Suprapubic skin (tissue), 3 donors: ENCODE measurements at regions not wholly inside any gene's neighbourhood (a gene's known extent, or its start where the extent isn't known, plus 50 kb on each side); places are given as distances from the start of the nearest gene placed in this dataset.

Experiments
- POLR2A ChIP-seq, 2 donors: fragments of 450-650 bp; IDR thresholded peaks; one replicate each; pipeline ENCODE4 v1.6.1; 2017; ENCODE audit warnings: antibody characterized with exemption in 2 of 2, mild to moderate bottlenecking in 2 of 2, moderate library complexity in 2 of 2
- TF ChIP-seq, protein P1 (sequence below), 2 donors: fragments of 200-600 bp in 1 of 2; fragments of 450-650 bp in 1 of 2; sonication (generic) in 1 of 2; IDR thresholded peaks; one replicate each; pipeline ENCODE4 v1.5.1; 2016 to 2019; ENCODE audit warnings: antibody characterized with exemption in 2 of 2, mild to moderate bottlenecking in 1 of 2, moderate library complexity in 1 of 2

DNA sequence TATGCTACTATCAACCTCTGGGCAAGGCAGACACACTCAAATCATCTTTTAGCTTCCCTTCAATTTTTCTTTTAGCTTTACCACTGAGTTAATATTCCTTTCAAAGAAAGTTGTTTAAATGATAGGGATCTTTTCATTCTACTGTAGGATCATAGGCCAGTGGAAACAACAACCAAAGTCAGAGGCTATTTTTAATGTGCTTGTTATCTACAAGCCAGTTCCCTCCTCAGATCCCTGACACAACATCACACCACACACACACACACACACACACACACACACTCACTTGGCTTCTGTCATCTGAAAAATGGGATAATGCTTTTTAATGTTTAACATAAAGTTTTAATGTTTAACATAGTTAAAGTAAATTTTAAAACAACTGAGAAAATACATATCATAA is 106.7 kb upstream of the CAV2 start:
- TF ChIP-seq, protein P1, sequence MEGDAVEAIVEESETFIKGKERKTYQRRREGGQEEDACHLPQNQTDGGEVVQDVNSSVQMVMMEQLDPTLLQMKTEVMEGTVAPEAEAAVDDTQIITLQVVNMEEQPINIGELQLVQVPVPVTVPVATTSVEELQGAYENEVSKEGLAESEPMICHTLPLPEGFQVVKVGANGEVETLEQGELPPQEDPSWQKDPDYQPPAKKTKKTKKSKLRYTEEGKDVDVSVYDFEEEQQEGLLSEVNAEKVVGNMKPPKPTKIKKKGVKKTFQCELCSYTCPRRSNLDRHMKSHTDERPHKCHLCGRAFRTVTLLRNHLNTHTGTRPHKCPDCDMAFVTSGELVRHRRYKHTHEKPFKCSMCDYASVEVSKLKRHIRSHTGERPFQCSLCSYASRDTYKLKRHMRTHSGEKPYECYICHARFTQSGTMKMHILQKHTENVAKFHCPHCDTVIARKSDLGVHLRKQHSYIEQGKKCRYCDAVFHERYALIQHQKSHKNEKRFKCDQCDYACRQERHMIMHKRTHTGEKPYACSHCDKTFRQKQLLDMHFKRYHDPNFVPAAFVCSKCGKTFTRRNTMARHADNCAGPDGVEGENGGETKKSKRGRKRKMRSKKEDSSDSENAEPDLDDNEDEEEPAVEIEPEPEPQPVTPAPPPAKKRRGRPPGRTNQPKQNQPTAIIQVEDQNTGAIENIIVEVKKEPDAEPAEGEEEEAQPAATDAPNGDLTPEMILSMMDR (IDR thresholded peaks at IDR 0.05), result no peak
- TF ChIP-seq POLR2A (IDR thresholded peaks at IDR 0.05), result no peak
